H1 (cell line): ENCODE measurements at regions not wholly inside any gene's neighbourhood (a gene's known extent, or its start where the extent isn't known, plus 50 kb on each side); places are given as distances from the start of the nearest gene placed in this dataset.

Experiments used
- CTCF ChIA-PET: fragments of 300-600 bp; sonication (Branson Sonifier 250); formaldehyde crosslinking; loops from one replicate; lab custom pipeline; 2021; ENCODE audit not compliant: partially characterized antibody; lab: Charles Lee
- POLR2A ChIA-PET: fragments of 300-600 bp; sonication (Branson Sonifier 250); formaldehyde crosslinking; loops from one replicate; lab custom pipeline; 2021; ENCODE audit warnings: inconsistent platforms; ENCODE audit not compliant: partially characterized antibody; lab: Charles Lee
- DNase-seq, 2 experiments: peaks; one replicate each; pipeline versions ENCODE4 v3.0.0 to v3.0.0-alpha.2; 2010 to 2022; ENCODE audit warnings: low spot score in 2 of 2, low read depth in 1 of 2, mixed read lengths in 1 of 2
- FAIRE-seq: peaks from 2 replicates; lab custom pipeline; 2011; peaks lifted over from hg19 to GRCh38; lab: Jason Lieb, UNC
- H2AFZ ChIP-seq: 2 replicates; pipeline ENCODE4 v1.8.1; 2012; ENCODE audit warnings: low read length, inconsistent platforms
- H2AK5ac ChIP-seq: 2 replicates; pipeline ENCODE4 v1.6.1; 2013; ENCODE audit warnings: low read depth, low read length
- H2BK120ac ChIP-seq: replicated peaks from 2 replicates; pipeline ENCODE3; 2013; ENCODE audit warnings: low read depth, low read length, inconsistent platforms
- H2BK12ac ChIP-seq: 2 replicates; pipeline ENCODE4 v1.6.1; 2013; ENCODE audit warnings: low read depth, low read length
- H2BK15ac ChIP-seq: 2 replicates; pipeline ENCODE4 v1.6.1; 2013; ENCODE audit warnings: low read length
- H2BK20ac ChIP-seq: 2 replicates; pipeline ENCODE4 v1.6.1; 2013; ENCODE audit warnings: low read length
- H2BK5ac ChIP-seq: 2 replicates; pipeline ENCODE4 v1.6.1; 2013; ENCODE audit warnings: low read depth, low read length
- H3K14ac ChIP-seq: 2 replicates; pipeline ENCODE4 v1.6.1; 2013; ENCODE audit warnings: inconsistent platforms; ENCODE audit not compliant: insufficient read length
- H3K18ac ChIP-seq: 2 replicates; pipeline ENCODE4 v1.6.1; 2013; ENCODE audit warnings: low read length; ENCODE audit errors: extremely low read depth
- H3K23ac ChIP-seq: 2 replicates; pipeline ENCODE4 v1.6.1; 2013; ENCODE audit warnings: inconsistent platforms; ENCODE audit not compliant: insufficient read length
- H3K23me2 ChIP-seq: 2 replicates; pipeline ENCODE4 v1.6.1; 2013; ENCODE audit warnings: low read depth, low read length
- H3K27ac ChIP-seq: 2 replicates; pipeline ENCODE4 v1.6.1; 2011; ENCODE audit warnings: low read depth, low read length, inconsistent platforms
- H3K27me3 ChIP-seq, 4 experiments: replicated peaks in 1 of 4; 1 replicate in 1 of 4; 2 replicates in 3 of 4; pipeline versions ENCODE4 v1.6.1 to v1.8.1; 2011 to 2013; ENCODE audit warnings: low read length in 3 of 4, mild to moderate bottlenecking in 3 of 4, inconsistent platforms in 2 of 4, mixed read lengths in 2 of 4, moderate library complexity in 1 of 4; ENCODE audit not compliant: control insufficient read depth in 3 of 4, insufficient read depth in 3 of 4; ENCODE audit errors: extremely low read depth in 1 of 4
- H3K36me3 ChIP-seq, 4 experiments: 2 replicates each; pipeline versions ENCODE4 v1.6.1 to v1.8.1; 2011 to 2013; ENCODE audit warnings: mild to moderate bottlenecking in 4 of 4, low read length in 3 of 4, moderate library complexity in 2 of 4, control low read depth in 1 of 4, inconsistent platforms in 1 of 4; ENCODE audit not compliant: insufficient read depth in 4 of 4, control insufficient read depth in 2 of 4
- H3K4ac ChIP-seq: replicated peaks from 2 replicates; pipeline ENCODE3; 2013; ENCODE audit warnings: low read length, low read depth, mixed read lengths, inconsistent platforms; ENCODE audit not compliant: insufficient read length
- H3K4me1 ChIP-seq, 4 experiments: replicated peaks in 1 of 4; 1 replicate in 1 of 4; 2 replicates in 3 of 4; pipeline versions ENCODE4 v1.6.1 to v1.8.1; 2011 to 2013; ENCODE audit warnings: low read length in 3 of 4, inconsistent platforms in 2 of 4, mixed read lengths in 1 of 4; ENCODE audit not compliant: insufficient read depth in 4 of 4, control insufficient read depth in 3 of 4
- H3K4me2 ChIP-seq, 2 experiments: 2 replicates each; pipeline versions ENCODE4 v1.6.1 to v1.8.1; 2011 to 2013; ENCODE audit warnings: low read depth in 2 of 2, low read length in 2 of 2, control low read depth in 1 of 2, inconsistent platforms in 1 of 2, mild to moderate bottlenecking in 1 of 2; ENCODE audit not compliant: insufficient read depth in 1 of 2
- H3K4me3 ChIP-seq, 4 experiments: fragments of 200-600, 300-600 bp in 1 of 4; sonication (generic), shearing (Covaris generic), sonication (Bioruptor Twin) in 1 of 4; 2 replicates each; pipeline versions ENCODE4 v1.5.1 to v1.8.1; 2011 to 2016; ENCODE audit warnings: low read length in 4 of 4, low read depth in 3 of 4, control low read depth in 2 of 4, inconsistent platforms in 2 of 4, mild to moderate bottlenecking in 2 of 4, mixed read lengths in 1 of 4, moderate library complexity in 1 of 4; ENCODE audit not compliant: insufficient read depth in 2 of 4; ENCODE audit errors: extremely low read depth in 1 of 4
- H3K56ac ChIP-seq: replicated peaks from 2 replicates; pipeline ENCODE3; 2013; ENCODE audit warnings: low read depth, mild to moderate bottlenecking, mixed read lengths, low read length, inconsistent platforms; ENCODE audit not compliant: insufficient read length
- H3K79me1 ChIP-seq: 2 replicates; pipeline ENCODE4 v1.6.1; 2013; ENCODE audit warnings: low read depth, low read length, control low read depth
- H3K79me2 ChIP-seq, 2 experiments: 2 replicates each; pipeline versions ENCODE4 v1.6.1 to v1.8.1; 2012 to 2013; ENCODE audit warnings: low read length in 2 of 2, mild to moderate bottlenecking in 2 of 2, inconsistent platforms in 1 of 2; ENCODE audit not compliant: insufficient read depth in 2 of 2, control insufficient read depth in 1 of 2
- H3K9ac ChIP-seq, 4 experiments: replicated peaks in 1 of 4; 1 replicate in 1 of 4; 2 replicates in 3 of 4; pipeline versions ENCODE4 v1.6.1 to v1.8.1; 2011 to 2013; ENCODE audit warnings: low read depth in 3 of 4, low read length in 3 of 4, control low read depth in 2 of 4, mild to moderate bottlenecking in 2 of 4, moderate library complexity in 2 of 4, inconsistent platforms in 1 of 4; ENCODE audit errors: extremely low read depth in 1 of 4
- H3K9me3 ChIP-seq, 2 experiments: 2 replicates each; pipeline versions ENCODE4 v1.6.1 to v1.8.1; 2012 to 2013; ENCODE audit warnings: mild to moderate bottlenecking in 2 of 2, moderate library complexity in 2 of 2, control low read depth in 1 of 2, inconsistent platforms in 1 of 2, low read depth in 1 of 2, low read length in 1 of 2, mixed read lengths in 1 of 2; ENCODE audit not compliant: insufficient read depth in 2 of 2
- H4K20me1 ChIP-seq, 2 experiments: replicated peaks in 1 of 2; 2 replicates each; pipeline versions ENCODE3 to v1.8.1; 2011 to 2013; ENCODE audit warnings: inconsistent platforms in 2 of 2, low read length in 2 of 2, mild to moderate bottlenecking in 1 of 2; ENCODE audit not compliant: insufficient read depth in 2 of 2, control insufficient read depth in 1 of 2
- H4K5ac ChIP-seq: 2 replicates; pipeline ENCODE4 v1.6.1; 2013; ENCODE audit warnings: low read length, low read depth, mixed read lengths, inconsistent platforms; ENCODE audit not compliant: insufficient read length
- H4K8ac ChIP-seq: 2 replicates; pipeline ENCODE4 v1.8.0; 2013; ENCODE audit warnings: mild to moderate bottlenecking, moderate library complexity, low read length, inconsistent platforms; ENCODE audit not compliant: insufficient read depth; ENCODE audit errors: extremely low read depth
- H4K91ac ChIP-seq: replicated peaks from 2 replicates; pipeline ENCODE3; 2013; ENCODE audit warnings: low read length, mixed read lengths, inconsistent platforms; ENCODE audit not compliant: insufficient read length
- BACH1 ChIP-seq: IDR thresholded peaks from 2 replicates; pipeline ENCODE4 v1.6.1; 2012; ENCODE audit warnings: low read length, improper control_type of control experiment
- CHD1 ChIP-seq: IDR thresholded peaks from 2 replicates; pipeline ENCODE4 v1.6.1; 2012; ENCODE audit warnings: low read depth, low read length, improper control_type of control experiment
- GTF2F1 ChIP-seq: IDR thresholded peaks from 2 replicates; pipeline ENCODE4 v1.6.1; 2012; ENCODE audit warnings: low read depth, low read length, improper control_type of control experiment, borderline replicate concordance
- HDAC2 ChIP-seq, 2 experiments: fragments of 300-600 bp in 1 of 2; sonication (generic) in 1 of 2; IDR thresholded peaks; 2 replicates each; pipeline ENCODE4 v1.6.1; 2011 to 2012; ENCODE audit warnings: low read depth in 2 of 2, low read length in 2 of 2, mild to moderate bottlenecking in 2 of 2, moderate library complexity in 2 of 2, borderline replicate concordance in 1 of 2, inconsistent platforms in 1 of 2
- HDAC6 ChIP-seq: IDR thresholded peaks from one replicate; pipeline ENCODE4 v1.7.1; 2012; ENCODE audit warnings: low read depth, mild to moderate bottlenecking, inconsistent platforms, low read length, moderate library complexity
- JUND ChIP-seq: IDR thresholded peaks from 2 replicates; pipeline ENCODE4 v1.6.1; 2011; ENCODE audit warnings: mild to moderate bottlenecking, improper control_type of control experiment, low read length
- MAFK ChIP-seq: IDR thresholded peaks from 2 replicates; pipeline ENCODE4 v1.6.1; 2012; ENCODE audit warnings: low read depth, mild to moderate bottlenecking, improper control_type of control experiment, low read length
- POLR2AphosphoS5 ChIP-seq: IDR thresholded peaks from 2 replicates; pipeline ENCODE4 v1.6.1; 2011; ENCODE audit warnings: low read depth, low read length
- RBBP5 ChIP-seq: IDR thresholded peaks from 2 replicates; pipeline ENCODE4 v1.7.1; 2012; ENCODE audit warnings: low read depth, mild to moderate bottlenecking, inconsistent platforms, low read length, moderate library complexity, borderline replicate concordance
- SIN3A ChIP-seq, 2 experiments: IDR thresholded peaks in 1 of 2; conservative IDR thresholded peaks in 1 of 2; 2 replicates each; pipeline ENCODE4 v1.6.1; 2011 to 2012; ENCODE audit warnings: low read length in 2 of 2, improper control_type of control experiment in 1 of 2, low read depth in 1 of 2, mild to moderate bottlenecking in 1 of 2
- SP4 ChIP-seq: IDR thresholded peaks from 2 replicates; pipeline ENCODE4 v1.6.1; 2012; ENCODE audit warnings: low read length, inconsistent platforms
- SUZ12 ChIP-seq: fragments of 200-600 bp; sonication (generic); IDR thresholded peaks from 2 replicates; pipeline ENCODE4 v1.6.1; 2012; ENCODE audit warnings: mild to moderate bottlenecking, inconsistent platforms, low read length, moderate library complexity, mixed read lengths
- YY1 ChIP-seq: IDR thresholded peaks from 2 replicates; pipeline ENCODE4 v1.6.1; 2011; ENCODE audit warnings: low read depth, mild to moderate bottlenecking, low read length
- WGBS, 2 experiments: shearing (Covaris generic) in 1 of 2; methylation state at CpG; one replicate each; pipeline versions ENCODE4 v1.1.6 to v1.1.7; 2013 to 2015; ENCODE audit warnings: low lambda C conversion rate in 2 of 2, mixed read lengths in 2 of 2, inconsistent platforms in 1 of 2, low coverage in 1 of 2, missing lambda C conversion rate in 1 of 2; ENCODE audit not compliant: insufficient replicate concordance in 2 of 2, insufficient coverage in 1 of 2, insufficient read length in 1 of 2; ENCODE audit errors: extremely low coverage in 1 of 2, missing lambda C conversion rate in 1 of 2; 5-methylcytosine and 5-hydroxymethylcytosine counted together
- TF ChIP-seq, protein P1 (sequence below): IDR thresholded peaks from 2 replicates; pipeline ENCODE4 v1.6.1; 2011; ENCODE audit warnings: low read length, improper control_type of control experiment

DNA sequence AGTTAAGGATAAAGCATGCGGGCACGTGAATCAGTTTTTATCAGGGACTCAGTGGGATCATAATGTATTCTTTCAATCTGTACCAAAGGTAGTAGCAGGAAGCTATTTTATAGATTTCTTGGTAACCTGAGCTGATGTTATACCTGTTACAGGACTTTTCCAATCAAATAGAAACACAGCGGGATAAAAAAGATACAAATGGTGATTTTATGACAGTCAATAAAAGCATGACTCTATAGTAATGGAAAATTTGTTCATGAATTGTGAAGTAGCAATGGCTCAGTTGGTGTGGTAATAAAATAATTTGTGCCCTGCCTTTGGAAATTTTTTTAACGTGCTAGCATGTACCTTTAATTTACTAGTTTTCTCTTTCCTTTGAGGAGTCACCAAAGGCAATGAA lies 300.7 kb upstream of the CELF2 start:
- no peak overlapping the region for H4K8ac ChIP-seq
- ChIA-PET POLR2A (no interaction called here), CTCF (no interaction called here)
- H3K9me3 ChIP-seq = no peaks in the 10 kb centered on the region
- DNase-seq = no peak
- H3K18ac ChIP-seq = no peak overlapping the region
- no peak overlapping the region for H2BK5ac ChIP-seq
- no peaks in the 10 kb centered on the region for H3K23me2 ChIP-seq
- H3K27me3 ChIP-seq = no peaks in the 10 kb centered on the region
- no peaks in the 10 kb centered on the region for H4K20me1 ChIP-seq
- H2AFZ ChIP-seq = no peak overlapping the region
- H2BK15ac ChIP-seq = no peak overlapping the region
- H3K4ac ChIP-seq = no peak overlapping the region
- FAIRE-seq = no peak
- TF ChIP-seq MAFK (no peak), GTF2F1 (no peak), SIN3A (conservative IDR thresholded peaks at IDR 0.05 in 1 of 2, IDR thresholded peaks at IDR 0.05 in 1 of 2; ENCODE audit: low read depth in 1 of 2, low read length in 2 of 2) (no peak), SUZ12 (no peak), HDAC6 (no peak), HDAC2 (IDR thresholded peaks at IDR 0.05; ENCODE audit: borderline replicate concordance in 1 of 2, low read depth in 2 of 2, low read length in 2 of 2) (no peak), POLR2AphosphoS5 (no peak), BACH1 (no peak), RBBP5 (no peak), JUND (no peak), CHD1 (no peak), SP4 (no peak), YY1 (no peak)
- TF ChIP-seq, protein P1, sequence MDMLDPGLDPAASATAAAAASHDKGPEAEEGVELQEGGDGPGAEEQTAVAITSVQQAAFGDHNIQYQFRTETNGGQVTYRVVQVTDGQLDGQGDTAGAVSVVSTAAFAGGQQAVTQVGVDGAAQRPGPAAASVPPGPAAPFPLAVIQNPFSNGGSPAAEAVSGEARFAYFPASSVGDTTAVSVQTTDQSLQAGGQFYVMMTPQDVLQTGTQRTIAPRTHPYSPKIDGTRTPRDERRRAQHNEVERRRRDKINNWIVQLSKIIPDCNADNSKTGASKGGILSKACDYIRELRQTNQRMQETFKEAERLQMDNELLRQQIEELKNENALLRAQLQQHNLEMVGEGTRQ = no peak
- no peak overlapping the region for H2BK20ac ChIP-seq
- no peak overlapping the region for H3K14ac ChIP-seq
- H2BK12ac ChIP-seq = no peak overlapping the region
- no peak overlapping the region for H4K5ac ChIP-seq
- no peak overlapping the region for H4K91ac ChIP-seq
- no peak overlapping the region for H3K9ac ChIP-seq
- no peak overlapping the region for H2AK5ac ChIP-seq
- H3K4me1 ChIP-seq = no peaks in the 10 kb centered on the region
- H3K4me2 ChIP-seq = no peak overlapping the region
- no peaks in the 10 kb centered on the region for H3K79me2 ChIP-seq
- H3K56ac ChIP-seq = no peak overlapping the region
- no peak overlapping the region for H3K4me3 ChIP-seq
- H3K23ac ChIP-seq = no peak overlapping the region
- H3K27ac ChIP-seq = no peak overlapping the region
- H3K79me1 ChIP-seq = no peaks in the 10 kb centered on the region
- 93% methylated on average over 4 of the region's 4 CpGs; no CpG with 5 or more reads in 1 of the 2 experiments for WGBS, 2 experiments
- H2BK120ac ChIP-seq = no peak overlapping the region
- no peaks in the 10 kb centered on the region for H3K36me3 ChIP-seq
